Esophagus squamous epithelium (tissue), 4 donors: ENCODE measurements at regions not wholly inside any gene's neighbourhood (a gene's known extent, or its start where the extent isn't known, plus 50 kb on each side); places are given as distances from the start of the nearest gene placed in this dataset.

Experiments used
- POLR2A ChIP-seq, 4 donors: fragments of 450-650 bp; IDR thresholded peaks; one replicate each; pipeline ENCODE4 v1.6.1; 2017; ENCODE audit warnings: antibody characterized with exemption in 4 of 4, mild to moderate bottlenecking in 4 of 4, moderate library complexity in 3 of 4
- TF ChIP-seq, protein P1 (sequence below), 6 experiments: fragments of 450-650 bp in 4 of 6; fragments of 200-600 bp in 2 of 6; sonication (generic) in 2 of 6; IDR thresholded peaks; one replicate each; pipeline ENCODE4 v1.5.1; 2016 to 2019; ENCODE audit warnings: antibody characterized with exemption in 6 of 6, mild to moderate bottlenecking in 4 of 6, moderate library complexity in 4 of 6

DNA sequence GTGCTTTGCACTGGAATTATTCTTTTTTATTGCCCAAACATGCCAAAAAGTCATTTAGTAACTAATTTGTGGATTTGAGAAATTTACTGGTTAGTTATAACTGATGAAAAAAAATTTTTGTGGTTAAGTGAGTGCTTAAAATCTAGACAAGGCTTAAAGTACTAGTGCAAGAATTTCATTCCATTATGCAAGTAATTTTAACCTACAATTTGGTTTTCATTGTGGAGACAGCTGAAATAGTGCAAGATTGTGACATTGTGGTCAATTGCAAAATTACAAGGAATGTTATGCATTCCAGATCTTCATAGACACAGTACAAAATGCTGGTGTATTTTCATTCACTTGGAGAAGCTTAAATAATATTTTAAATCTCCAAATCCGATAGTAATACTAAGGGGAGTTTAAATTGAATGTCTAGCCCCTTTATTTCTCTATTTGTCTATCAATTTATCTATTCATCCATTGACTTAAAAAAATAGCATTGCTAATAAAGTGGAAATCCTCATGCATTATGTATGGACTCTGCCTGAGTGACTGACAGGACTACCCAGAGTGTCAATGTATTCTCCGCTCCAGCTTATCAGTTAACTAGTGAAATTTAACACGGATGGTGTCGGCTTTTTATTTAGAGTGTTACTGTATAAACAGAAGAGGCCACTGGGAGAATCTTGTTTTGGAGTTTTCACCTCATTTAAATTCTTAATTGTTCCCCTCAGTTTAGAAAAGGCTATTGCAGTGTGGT, 125.9 kb downstream of the ALX1 start:
- TF ChIP-seq, protein P1, sequence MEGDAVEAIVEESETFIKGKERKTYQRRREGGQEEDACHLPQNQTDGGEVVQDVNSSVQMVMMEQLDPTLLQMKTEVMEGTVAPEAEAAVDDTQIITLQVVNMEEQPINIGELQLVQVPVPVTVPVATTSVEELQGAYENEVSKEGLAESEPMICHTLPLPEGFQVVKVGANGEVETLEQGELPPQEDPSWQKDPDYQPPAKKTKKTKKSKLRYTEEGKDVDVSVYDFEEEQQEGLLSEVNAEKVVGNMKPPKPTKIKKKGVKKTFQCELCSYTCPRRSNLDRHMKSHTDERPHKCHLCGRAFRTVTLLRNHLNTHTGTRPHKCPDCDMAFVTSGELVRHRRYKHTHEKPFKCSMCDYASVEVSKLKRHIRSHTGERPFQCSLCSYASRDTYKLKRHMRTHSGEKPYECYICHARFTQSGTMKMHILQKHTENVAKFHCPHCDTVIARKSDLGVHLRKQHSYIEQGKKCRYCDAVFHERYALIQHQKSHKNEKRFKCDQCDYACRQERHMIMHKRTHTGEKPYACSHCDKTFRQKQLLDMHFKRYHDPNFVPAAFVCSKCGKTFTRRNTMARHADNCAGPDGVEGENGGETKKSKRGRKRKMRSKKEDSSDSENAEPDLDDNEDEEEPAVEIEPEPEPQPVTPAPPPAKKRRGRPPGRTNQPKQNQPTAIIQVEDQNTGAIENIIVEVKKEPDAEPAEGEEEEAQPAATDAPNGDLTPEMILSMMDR (IDR thresholded peaks at IDR 0.05) = no peak
- TF ChIP-seq POLR2A (IDR thresholded peaks at IDR 0.05) = no peak
